ENCODE measurements at regions not wholly inside any gene's neighbourhood (a gene's known extent, or its start where the extent isn't known, plus 50 kb on each side); places are given as distances from the start of the nearest gene placed in this dataset.
A peak's percentile ranks its signal among the peaks of the same experiment; 100 is the strongest.
"Not testable (repeated sequence)": the region's sequence is repeated elsewhere in the genome, so short reads cannot be mapped to it uniquely, and the experiment has no call there.

DNA sequence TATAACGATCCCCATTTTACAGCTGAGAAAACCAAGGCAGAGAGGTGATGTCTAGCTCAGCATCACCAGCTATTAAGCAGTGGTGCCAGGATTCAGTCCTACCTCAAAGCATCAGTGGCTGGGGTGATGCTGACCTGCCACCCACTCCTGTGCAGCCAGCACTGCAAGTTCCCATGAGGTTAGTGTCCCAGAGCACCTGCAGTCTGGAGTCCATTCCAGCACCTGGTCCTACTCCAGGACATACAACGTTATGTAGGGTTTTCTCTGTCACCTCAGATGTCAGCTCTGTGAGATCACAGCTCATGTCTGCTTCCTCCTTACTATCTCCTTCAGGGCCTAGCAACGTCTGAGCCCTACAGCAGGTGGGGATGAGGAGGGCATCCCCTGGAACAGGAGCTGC, 328.0 kb upstream of the HS6ST1 start:
- intact Hi-C loops (cut with DNase I), result no loop called here
- no peak for DNase-seq
- ATAC-seq (ENCODE audit: poor library complexity), result no peak

DNA sequence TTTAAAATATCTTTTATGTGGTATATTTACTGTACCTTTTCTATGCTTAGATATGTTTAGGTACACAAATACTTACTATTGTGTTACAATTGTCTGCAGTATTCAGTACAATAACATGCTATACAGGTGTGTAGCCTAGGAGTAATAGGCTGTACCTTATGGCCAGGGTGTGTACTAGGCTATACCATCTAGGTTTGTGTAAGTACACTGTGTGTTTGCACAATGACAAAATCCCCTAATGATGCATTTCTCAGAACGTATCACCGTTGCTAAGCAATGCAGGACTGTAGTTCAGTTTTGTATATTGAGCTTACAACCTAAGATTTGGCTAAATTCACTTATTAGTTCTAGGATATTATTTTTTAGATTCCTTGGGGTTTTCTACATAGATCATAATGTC, 332.3 kb upstream of the HS6ST1 start:
- ATAC-seq (ENCODE audit: poor library complexity) (no peak), DNase-seq (no peak)
- intact Hi-C loops (cut with DNase I), result no loop called here

DNA sequence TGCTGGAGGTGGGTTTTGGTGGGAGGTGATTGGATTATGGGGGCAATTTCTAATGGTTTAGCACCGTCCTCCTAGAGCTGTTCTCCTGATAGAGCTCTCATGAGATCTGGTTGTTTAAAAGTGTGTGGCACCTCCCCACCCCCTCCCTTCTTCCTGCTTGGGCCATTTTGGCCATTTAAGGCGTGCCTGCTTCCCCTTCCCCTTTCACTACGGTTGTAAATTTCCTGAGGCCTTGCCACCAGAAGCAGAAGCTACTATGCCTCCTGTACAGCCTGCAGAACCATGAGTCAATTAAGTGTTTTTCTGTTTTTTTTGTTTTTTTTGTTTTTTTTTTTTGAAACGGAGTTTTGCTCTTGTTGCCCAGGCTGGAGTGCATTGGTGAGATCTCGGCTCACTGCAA, 335.7 kb upstream of the HS6ST1 start:
- intact Hi-C loops (cut with DNase I), result no loop called here
- DNase-seq (no peak), ATAC-seq (ENCODE audit: poor library complexity) (peak; percentile 59)

DNA sequence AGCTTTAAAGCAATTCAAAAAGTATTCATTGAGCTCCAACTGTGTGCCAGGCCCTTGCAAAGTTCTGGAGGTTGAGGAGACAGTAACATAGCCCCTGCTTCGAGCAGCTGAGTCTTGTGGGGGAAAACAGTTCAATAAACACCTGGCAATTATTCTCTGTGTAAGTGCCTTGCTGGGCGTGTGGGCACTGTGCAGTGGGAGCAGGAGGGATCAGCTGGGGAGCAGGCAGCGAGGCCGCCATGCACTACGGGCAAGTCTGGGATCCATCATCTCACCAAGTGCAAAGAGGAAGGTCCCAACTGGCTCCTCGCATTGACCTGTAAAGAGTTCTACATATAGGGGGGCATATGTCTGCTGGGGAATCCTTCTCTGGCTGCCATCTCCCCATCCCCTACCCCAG, 342.2 kb upstream of the HS6ST1 start:
- intact Hi-C loops (cut with DNase I), result no loop called here
- ATAC-seq (ENCODE audit: poor library complexity), result no peak
- DNase-seq, result no peak

DNA sequence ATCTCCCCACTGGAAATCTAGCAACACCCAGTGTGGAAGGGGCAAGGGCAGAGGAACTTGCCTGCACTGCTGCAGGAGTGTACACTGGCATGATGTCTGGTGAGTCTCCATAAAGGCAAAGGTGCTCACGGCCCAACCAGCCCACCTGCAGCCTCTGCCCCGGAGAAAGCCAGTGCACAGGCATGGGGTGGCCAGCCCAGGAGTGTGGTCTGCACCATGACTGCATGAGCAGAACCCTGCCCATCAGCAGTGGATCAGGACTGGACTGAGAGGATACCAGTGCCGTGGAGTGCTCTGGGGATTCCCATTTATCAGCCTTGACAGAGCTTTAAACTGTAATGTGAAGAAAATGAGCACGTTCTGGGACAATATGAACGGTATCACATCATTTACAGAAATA, 342.6 kb upstream of the HS6ST1 start:
- ATAC-seq (ENCODE audit: poor library complexity), result no peak
- intact Hi-C loops (cut with DNase I), result no loop called here
- DNase-seq, result no peak

DNA sequence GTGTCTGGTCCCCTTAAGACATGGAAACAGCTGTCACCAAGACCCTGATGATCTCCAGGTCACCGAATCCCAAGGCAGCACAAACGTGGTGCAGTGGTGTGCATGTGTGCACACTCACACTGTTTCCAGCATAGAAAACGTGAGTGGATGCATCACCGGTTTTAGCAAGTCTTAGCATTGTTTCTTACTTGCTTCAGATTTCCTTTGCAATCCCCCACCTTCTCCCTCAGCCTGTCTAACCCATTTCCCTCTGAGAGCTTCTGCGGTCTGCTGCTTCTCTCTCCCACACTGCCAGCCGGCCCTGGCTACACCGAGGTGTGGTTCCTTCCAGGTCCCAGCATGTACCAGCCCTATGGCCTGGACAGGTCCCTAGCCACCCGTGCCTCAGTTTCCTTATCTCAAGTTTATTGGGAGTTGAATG, 343.4 kb upstream of the HS6ST1 start:
- ATAC-seq (ENCODE audit: poor library complexity) (no peak), DNase-seq (no peak)
- intact Hi-C loops (cut with DNase I), result no loop called here

DNA sequence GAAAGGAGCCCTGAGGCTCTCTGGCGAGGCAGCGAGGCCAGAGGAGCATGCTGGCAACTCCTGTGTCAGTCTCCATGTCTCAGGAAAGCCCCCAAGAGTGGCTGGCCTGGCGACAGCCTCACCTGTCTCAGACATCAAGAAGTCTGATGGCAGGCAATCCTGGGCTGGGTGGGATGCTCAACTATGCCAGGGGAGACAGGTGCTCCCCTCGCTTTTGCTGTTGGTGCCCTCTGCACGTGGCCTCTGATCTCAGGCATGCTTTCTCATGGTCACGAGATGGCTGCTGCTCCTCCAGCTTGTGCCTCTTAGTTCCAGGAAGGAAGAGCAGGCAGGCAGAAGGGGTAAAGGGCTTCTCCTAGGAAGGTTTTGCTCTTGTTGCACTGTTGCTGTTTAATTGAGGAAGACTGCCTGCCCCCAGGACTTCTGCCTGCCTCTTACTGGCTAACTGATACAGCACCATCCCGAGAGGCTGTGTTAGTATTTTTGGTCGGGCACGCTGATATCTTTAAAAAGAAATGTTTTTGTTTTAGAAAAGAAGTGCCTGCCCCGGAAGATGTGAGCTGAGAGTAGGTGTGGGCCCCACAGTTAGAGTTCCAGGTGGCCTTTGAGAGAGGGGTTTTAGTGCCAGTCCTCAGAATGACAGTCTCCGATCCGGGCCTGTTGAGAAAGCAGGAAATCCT, 344.8 kb upstream of the HS6ST1 start:
- ATAC-seq (ENCODE audit: poor library complexity), result no peak

DNA sequence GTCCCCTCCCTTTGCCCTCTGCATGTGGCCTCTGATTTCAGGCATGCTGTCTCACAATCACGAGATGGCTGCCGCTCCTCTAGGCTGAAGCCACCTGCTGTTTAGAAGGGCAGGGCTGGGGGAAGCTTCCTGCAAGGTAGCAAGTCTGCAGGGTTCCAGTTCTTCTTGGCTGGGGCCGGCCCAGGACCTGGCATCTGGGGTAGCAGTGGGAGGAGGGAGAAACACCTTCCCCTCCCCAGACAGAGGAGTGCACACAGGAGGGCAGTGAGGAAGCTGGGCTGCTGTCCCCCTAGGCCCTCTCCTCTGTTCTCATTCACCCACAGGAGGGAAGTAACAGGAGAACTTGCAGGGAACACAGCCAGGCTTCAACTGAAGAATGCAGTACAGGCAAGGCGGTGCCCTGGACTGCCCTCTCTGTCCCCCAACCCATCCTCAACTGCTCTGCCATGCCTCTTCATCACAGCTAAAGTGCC, 345.9 kb upstream of the HS6ST1 start:
- no peak for DNase-seq

More for the DNA sequence above, 344.8 kb upstream of the HS6ST1 start:
- intact Hi-C loops (cut with DNase I), result no loop called here
- no peak for DNase-seq

DNA sequence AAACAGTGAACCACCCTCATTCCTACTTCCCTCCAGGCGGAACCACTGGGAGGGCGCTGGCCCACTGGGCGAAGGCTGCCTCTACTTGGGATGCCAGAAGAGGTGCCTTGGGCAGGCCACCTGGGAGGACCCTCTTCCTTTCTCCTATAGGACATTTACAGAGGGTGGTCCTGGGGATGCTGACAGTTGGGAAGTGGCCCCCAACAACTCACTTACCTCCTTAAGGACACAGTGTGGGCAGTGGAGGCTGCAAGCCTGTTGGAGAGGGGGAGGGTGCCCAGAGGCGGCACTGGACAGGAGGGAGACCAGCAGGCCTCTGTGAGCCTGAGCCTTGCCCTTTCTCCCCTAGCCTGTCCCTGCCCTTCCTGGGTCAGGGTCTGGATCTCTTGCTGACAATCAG, 346.4 kb upstream of the HS6ST1 start:
- intact Hi-C loops (cut with DNase I), result no loop called here
- ATAC-seq (ENCODE audit: poor library complexity) (no peak), DNase-seq (no peak)

More for the DNA sequence above, 345.9 kb upstream of the HS6ST1 start:
- no peak for ATAC-seq (ENCODE audit: poor library complexity)
- intact Hi-C loops (cut with DNase I), result no loop called here

DNA sequence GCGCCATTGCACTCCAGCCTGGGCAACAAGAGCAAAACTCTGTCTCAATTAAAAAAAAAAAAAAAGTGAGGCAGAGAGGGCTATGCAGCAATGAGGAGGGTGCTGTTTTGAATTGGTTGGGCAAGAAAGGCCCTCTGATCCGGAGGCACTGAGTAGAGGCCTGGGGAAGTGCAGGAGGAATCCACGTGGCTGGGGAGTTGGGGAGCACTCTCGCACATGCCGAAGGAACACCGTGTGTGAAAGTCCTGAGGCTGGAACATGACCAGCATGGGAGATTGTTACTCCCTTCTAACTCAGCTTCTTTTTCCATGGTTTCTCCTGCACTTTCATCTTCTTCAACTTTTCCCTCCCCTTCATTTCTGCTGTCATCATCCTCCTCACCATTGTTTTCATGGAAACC, 347.9 kb upstream of the HS6ST1 start:
- DNase-seq, result no peak
- ATAC-seq (ENCODE audit: poor library complexity), result no peak
- intact Hi-C loops (cut with DNase I), result no loop called here

DNA sequence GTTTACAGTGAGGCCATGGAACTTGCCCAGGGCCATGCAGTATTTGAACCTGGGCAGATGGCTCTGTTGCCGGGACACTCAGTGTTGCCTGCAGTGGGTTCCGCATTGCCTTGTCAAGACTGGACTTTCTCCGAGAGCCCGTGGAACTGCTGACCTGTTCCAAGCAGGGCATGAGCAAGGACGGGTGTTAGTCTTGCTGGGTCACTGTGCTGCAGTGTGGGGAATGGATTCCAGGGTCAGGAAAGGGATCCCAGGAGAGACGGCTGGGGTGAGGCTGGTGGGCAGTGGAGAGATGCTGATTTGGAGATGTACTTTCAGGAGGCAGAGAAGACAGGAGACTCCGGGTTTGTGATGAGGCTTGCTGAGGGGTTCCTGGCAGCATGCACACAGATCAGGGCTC, 348.7 kb upstream of the HS6ST1 start:
- intact Hi-C loops (cut with DNase I), result no loop called here
- ATAC-seq (ENCODE audit: poor library complexity), result no peak

DNA sequence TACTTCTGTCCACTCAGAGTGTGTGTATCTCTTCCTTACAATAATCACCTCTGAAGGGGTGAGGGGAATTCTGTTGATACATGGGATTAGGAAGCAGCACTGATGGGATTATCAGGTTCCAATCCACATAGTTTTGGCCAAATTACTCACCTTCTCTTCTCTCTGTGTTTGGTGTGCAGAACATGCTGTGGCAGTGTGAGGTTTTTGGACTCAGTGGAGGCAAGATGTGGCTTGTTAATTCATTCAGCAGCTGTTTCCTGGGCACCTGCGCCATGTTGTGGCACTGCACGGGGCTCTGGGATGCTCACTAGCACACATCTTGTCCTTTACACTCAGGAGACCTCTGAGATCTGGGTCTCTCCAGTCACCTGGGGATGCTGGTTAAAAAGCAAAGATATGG, 350.3 kb upstream of the HS6ST1 start:
- no peak for ATAC-seq (ENCODE audit: poor library complexity)
- intact Hi-C loops (cut with DNase I), result no loop called here
- no peak for DNase-seq

More for the DNA sequence above, 348.7 kb upstream of the HS6ST1 start:
- DNase-seq, result no peak

DNA sequence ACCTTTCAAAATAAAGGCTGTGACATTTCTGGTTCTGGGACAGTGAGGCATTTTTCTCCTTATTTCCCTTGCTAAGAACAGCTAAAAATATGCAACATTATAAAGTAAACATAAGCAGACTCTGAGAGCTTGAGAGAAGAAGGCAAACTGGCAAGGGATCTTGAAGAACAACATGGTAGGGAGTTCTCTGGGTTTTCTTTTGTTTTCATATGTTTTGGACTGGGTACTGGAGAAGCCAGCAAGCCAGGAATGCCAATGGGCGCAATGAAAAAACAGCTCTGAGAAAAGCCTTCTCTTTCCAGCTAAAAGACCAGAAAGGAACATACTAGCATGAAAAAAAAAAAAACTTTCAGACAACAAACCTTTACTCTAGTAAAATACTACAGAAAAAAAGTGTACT, 351.4 kb upstream of the HS6ST1 start:
- intact Hi-C loops (cut with DNase I), result no loop called here
- DNase-seq, result no peak
- no peak for ATAC-seq (ENCODE audit: poor library complexity)

DNA sequence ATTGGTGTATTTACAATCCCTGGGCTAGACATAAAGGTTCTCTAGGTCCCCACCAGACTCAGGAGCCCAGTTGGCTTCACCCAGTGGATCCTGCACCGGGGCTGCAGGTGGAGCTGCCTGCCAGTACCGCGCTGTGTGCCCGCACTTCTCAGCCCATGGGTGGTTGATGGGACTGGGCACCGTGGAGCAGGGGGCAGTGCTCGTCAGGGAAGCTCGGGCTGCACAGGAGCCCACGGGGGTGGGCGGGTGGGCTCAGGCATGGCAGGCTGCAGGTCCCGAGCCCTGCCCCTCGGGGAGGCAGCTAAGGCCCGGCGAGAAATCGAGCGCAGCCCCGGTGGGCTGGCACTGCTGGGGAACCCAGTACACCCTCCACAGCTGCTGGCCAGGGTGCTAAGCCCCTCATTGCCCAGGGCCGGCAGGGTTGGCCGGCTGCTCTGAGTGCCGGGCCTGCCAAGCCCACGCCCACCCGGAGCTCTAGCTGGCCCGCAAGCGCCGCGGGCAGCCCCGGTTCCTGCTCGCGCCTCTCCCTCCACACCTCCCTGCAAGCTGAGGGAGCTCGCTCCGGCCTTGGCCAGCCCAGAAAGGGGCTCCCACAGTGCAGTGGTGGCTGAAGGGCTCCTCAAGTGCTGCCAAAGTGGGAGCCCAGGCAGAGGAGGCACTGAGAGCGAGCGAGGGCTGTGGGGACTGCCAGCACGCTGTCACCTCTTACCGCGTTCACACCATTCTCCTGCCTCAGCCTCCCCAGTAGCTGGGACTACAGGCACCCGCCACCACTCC, 353.5 kb upstream of the HS6ST1 start:
- ATAC-seq (ENCODE audit: poor library complexity); intact Hi-C loops (cut with DNase I); DNase-seq: not testable (repeated sequence)

DNA sequence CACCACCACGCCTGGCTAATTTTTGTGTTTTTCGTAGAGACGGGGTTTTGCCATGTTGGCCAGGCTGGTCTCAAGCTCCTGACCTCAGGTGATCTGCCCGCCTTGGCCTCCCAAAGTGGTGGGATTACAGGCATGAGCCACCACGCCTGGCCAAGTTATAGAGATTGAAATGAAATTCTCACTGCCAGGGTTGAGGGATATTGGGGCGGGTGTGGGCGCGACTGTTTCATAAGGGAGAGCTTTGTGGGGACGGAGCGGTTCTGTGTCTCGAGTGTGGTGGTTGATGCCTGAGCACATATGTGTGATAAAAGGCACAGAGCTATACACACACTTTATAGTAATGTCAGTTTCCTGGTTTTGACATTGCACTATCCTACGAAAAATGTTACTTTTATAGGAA, 361.0 kb upstream of the HS6ST1 start:
- DNase-seq; intact Hi-C loops (cut with DNase I); ATAC-seq (ENCODE audit: poor library complexity): not testable (repeated sequence)

DNA sequence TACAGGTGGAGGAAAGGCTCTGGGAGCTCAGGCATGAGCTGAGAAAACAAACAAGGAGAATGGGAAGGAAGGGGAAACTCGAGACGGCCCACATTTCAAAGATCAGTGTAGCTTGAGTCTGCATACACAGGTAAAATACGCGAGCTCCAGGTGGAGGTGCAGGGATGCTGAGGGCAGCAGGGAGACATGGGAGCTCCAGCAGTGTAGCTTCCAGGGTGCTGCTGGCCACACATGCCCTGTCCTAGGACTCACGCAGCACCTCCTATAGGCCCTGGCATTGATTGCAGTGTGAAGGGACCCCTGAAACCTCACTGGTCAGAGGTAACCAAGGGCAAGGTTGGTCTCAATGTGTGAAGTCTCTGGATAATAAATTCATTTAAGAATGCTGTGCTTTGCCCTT, 362.8 kb upstream of the HS6ST1 start:
- DNase-seq, result no peak
- no peak for ATAC-seq (ENCODE audit: poor library complexity)
- intact Hi-C loops (cut with DNase I), result no loop called here

DNA sequence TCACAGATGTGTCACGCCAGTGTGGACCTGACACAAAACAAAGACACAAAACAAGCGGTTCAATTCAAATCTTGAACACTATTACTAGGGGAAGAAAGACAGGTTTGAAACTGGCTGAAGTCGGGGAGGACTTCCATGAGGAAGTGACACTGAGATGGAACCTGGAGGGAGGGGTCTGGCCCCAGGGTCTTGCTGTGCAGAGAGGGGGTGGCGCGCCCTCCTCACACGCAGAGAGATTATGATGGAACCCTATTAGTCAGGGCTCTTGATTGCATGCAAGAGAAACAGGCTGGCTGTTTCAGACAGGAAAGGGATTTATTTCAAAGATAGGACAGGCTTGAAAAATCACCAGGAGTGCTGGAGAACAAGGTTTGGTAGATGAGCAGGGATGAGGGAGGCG, 363.6 kb upstream of the HS6ST1 start:
- DNase-seq (no peak), ATAC-seq (ENCODE audit: poor library complexity) (no peak)
- intact Hi-C loops (cut with DNase I), result no loop called here

DNA sequence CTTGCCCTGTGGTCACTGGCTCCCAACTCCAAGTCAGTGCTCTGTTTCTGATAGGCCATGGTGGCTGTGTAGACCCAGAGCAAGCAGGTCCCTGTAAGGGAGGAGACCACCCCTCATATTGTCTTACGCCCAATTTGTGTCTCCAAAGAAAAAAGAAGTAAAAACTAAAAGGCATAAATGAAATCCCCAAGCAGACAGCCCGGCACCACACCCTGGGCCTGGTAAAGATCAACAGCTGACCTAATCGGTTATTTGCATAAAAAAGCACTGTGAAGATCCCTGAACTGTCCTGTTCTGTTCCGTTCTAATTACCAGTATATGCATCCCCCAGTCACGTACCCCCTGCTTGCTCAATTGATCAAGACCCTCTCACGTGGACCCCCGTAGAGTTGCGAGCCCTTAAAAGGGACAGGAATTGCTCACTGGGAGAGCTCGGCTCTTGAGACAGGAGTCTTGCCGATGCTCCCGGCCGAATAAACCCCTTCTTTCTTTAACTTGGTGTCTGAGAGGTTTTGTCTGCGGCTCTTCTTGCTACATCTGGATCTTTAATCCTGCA, 364.1 kb upstream of the HS6ST1 start:
- ATAC-seq (ENCODE audit: poor library complexity) (no peak), DNase-seq (no peak)
- intact Hi-C loops (cut with DNase I), result no loop called here

DNA sequence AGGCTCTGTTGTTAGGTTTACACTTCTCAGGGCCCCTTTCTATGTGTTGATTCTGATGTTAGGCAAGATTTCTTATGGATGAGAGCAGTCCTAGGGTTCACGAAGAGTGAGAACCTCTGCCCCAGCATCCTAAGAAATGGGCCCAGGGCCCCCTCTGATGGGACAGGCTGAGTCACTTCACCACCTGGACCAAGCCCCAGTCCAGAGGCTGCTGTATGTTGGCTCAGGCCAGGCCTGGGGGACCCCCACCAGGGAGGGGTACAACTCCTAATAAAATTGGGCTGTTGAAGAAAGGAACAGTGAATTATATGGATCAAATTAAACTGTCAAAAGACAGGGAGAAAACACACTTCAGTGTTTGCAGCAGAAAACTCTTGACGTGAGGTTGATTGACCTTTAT, 365.9 kb upstream of the HS6ST1 start:
- ATAC-seq (ENCODE audit: poor library complexity), result no peak
- intact Hi-C loops (cut with DNase I), result no loop called here
- no peak for DNase-seq

DNA sequence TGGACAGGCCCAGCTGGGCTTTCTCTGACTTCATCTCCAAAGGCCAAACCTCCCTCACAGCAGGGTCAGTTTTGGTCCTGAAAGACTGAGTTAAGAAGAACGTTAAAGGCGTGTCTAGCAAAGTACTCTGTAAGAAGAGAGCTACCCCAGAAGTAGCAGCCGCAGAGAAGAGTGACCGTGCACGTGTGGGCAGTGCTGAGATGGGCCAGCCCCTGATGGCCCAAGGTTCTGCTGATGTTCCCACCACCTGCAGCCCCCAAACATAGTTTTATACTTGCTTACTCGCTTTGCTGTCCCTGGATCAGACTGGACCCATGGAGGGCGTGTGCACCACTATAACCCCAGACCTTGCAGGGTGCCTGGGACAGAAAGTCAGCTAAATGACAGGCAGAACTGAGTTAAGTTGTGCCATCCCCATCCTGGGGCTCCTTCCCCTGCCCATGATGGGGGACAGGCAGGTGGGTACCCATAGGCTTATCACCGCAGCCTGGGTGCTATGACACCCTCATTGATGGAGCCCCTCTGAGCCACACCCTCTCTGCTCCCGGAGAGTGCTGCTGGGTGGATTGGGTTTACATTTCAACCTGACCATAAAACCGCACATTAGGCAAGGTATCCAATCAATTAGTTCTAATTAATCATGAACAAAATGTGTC, 367.3 kb upstream of the HS6ST1 start:
- DNase-seq (no peak), ATAC-seq (ENCODE audit: poor library complexity) (no peak)
- intact Hi-C loops (cut with DNase I), result no loop called here
